DOHH2 (cell line): ENCODE measurements at regions not wholly inside any gene's neighbourhood (a gene's known extent, or its start where the extent isn't known, plus 50 kb on each side); places are given as distances from the start of the nearest gene placed in this dataset.

Experiments used
- EZH2phosphoT487 ChIP-seq: fragments of 200-600 bp; sonication (generic); IDR thresholded peaks from 2 replicates; pipeline ENCODE4 v1.6.1; 2017; ENCODE audit warnings: borderline replicate concordance, mild to moderate bottlenecking, antibody characterized with exemption, low read length, moderate library complexity, mixed read lengths
- TF ChIP-seq, protein P1 (sequence below): fragments of 200-600 bp; sonication (generic); IDR thresholded peaks from one replicate; pipeline ENCODE4 v1.5.1; 2014; ENCODE audit warnings: antibody characterized with exemption, mild to moderate bottlenecking, low read depth, low read length; ENCODE audit not compliant: poor library complexity, severe bottlenecking

DNA sequence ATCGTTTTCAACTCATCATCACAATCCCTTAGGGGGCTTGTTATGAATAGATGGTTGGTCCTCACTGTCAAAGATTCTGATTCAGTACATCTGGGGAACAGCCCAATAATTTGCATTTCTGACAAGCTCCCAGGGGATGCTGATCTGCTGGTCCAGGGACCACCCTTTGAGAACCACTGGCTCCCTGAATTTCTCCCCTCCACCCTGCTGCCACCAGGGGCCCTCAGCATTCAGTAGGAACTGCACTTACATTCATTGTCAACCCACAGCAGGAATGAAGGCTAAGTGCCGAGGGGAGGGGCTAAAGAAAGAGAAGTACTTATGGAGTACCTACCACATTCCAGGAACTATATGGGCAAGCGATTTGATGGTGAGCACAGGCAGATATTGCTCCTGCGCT lies 85.9 kb downstream of the BOD1 start:
- TF ChIP-seq, protein P1, sequence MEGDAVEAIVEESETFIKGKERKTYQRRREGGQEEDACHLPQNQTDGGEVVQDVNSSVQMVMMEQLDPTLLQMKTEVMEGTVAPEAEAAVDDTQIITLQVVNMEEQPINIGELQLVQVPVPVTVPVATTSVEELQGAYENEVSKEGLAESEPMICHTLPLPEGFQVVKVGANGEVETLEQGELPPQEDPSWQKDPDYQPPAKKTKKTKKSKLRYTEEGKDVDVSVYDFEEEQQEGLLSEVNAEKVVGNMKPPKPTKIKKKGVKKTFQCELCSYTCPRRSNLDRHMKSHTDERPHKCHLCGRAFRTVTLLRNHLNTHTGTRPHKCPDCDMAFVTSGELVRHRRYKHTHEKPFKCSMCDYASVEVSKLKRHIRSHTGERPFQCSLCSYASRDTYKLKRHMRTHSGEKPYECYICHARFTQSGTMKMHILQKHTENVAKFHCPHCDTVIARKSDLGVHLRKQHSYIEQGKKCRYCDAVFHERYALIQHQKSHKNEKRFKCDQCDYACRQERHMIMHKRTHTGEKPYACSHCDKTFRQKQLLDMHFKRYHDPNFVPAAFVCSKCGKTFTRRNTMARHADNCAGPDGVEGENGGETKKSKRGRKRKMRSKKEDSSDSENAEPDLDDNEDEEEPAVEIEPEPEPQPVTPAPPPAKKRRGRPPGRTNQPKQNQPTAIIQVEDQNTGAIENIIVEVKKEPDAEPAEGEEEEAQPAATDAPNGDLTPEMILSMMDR = no peak
- TF ChIP-seq EZH2phosphoT487 = no peak
